ENCODE measurements at regions not wholly inside any gene's neighbourhood (a gene's known extent, or its start where the extent isn't known, plus 50 kb on each side); places are given as distances from the start of the nearest gene placed in this dataset.

Small RNA genes lying in the stretch of these regions (small RNA-seq; reads per million reads assigned to genes)
- 0 reads per million in 7 experiments for gene AL445646.1
